MG63 (cell line): ENCODE measurements at regions not wholly inside any gene's neighbourhood (a gene's known extent, or its start where the extent isn't known, plus 50 kb on each side); places are given as distances from the start of the nearest gene placed in this dataset.
"Not testable (repeated sequence)": the region's sequence is repeated elsewhere in the genome, so short reads cannot be mapped to it uniquely, and the experiment has no call there.

Source experiments
- DNase-seq: peaks from one replicate; pipeline ENCODE4 v3.0.0-alpha.2; 2020
- H3K27me3 ChIP-seq: fragments of 250-450 bp; sonication (Bioruptor Pico); 2 replicates; pipeline ENCODE4 v1.5.1; 2020; ENCODE audit warnings: mild to moderate bottlenecking, moderate library complexity
- H3K36me3 ChIP-seq: fragments of 250-450 bp; sonication (Bioruptor Pico); 2 replicates; pipeline ENCODE4 v1.5.1; 2020; ENCODE audit warnings: mild to moderate bottlenecking, moderate library complexity
- H3K4me3 ChIP-seq: fragments of 250-450 bp; sonication (Bioruptor Pico); 2 replicates; pipeline ENCODE4 v1.5.1; 2020; ENCODE audit warnings: mild to moderate bottlenecking, moderate library complexity
- H3K9me3 ChIP-seq: fragments of 250-450 bp; sonication (Bioruptor Pico); 2 replicates; pipeline ENCODE4 v1.5.1; 2020; ENCODE audit warnings: mild to moderate bottlenecking, moderate library complexity

- no peak for DNase-seq
- Histone ChIP-seq H3K27me3 (no peaks in the 10 kb centered on the region), H3K9me3 (no peaks in the 10 kb centered on the region), H3K36me3 (no peaks in the 10 kb centered on the region), H3K4me3 (no peak overlapping the region)
Measured at GRCh38 chr13:70541451-70541850, 433.2 kb upstream of the KLHL1 start.

DNA sequence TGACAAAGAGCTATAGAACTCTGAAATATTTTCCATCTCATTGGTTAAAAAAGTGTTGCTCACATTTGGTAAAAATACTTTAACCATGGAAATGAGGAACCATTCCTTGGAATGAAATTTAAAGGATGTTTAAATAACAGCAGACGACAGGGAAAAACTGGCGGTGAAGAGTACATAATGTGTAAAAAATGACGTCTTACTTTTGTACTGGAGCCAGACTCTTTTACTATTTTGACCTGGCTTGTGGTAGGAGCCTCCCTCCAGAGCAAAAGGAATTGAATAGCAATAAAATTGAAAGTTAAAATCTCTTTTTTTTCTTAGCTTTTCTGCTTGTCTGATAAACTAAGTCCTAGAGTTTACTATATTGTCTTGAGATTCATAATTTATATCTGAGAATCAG lies 426.2 kb upstream of the KLHL1 start:
- no peak for DNase-seq
- Histone ChIP-seq H3K4me3 (no peak overlapping the region), H3K27me3 (no peaks in the 10 kb centered on the region), H3K9me3 (no peaks in the 10 kb centered on the region), H3K36me3 (no peaks in the 10 kb centered on the region)

DNA sequence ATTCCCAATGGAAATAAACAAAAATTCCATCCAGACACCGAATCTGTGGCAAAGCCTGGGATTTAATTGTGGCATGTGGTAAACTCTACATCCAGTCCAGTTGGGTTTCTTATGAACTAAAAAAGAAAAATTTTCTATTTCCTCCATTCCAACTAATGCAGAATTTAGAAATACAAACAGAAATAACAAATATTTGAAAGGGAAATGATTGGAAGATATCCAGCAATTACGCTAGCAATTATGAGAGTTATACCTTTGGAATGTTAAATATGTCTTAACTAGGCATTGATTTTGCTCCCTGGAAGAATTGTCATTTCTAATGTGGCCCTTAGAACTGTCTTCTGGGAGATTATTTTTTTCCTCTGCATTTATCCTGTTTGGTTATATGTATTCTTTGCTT lies 421.4 kb upstream of the KLHL1 start:
- DNase-seq, result no peak
- H3K36me3 ChIP-seq, result no peaks in the 10 kb centered on the region

GRCh38 chr13:70527599-70527998 lies 419.3 kb upstream of the KLHL1 start:
- no peak overlapping the region for H3K4me3 ChIP-seq
- DNase-seq, result no peak
- no peaks in the 10 kb centered on the region for H3K27me3 ChIP-seq
- H3K9me3 ChIP-seq, result no peaks in the 10 kb centered on the region
- H3K36me3 ChIP-seq, result no peaks in the 10 kb centered on the region

More for the DNA sequence above, 421.4 kb upstream of the KLHL1 start:
- H3K4me3 ChIP-seq, result no peak overlapping the region
- H3K9me3 ChIP-seq, result no peaks in the 10 kb centered on the region
- no peaks in the 10 kb centered on the region for H3K27me3 ChIP-seq

- DNase-seq, result no peak
- H3K4me3 ChIP-seq, result no peak overlapping the region
- no peaks in the 10 kb centered on the region for H3K36me3 ChIP-seq
- H3K27me3 ChIP-seq, result no peaks in the 10 kb centered on the region
- no peaks in the 10 kb centered on the region for H3K9me3 ChIP-seq
Measured at GRCh38 chr13:70523622-70524021, 415.4 kb upstream of the KLHL1 start.

GRCh38 chr13:70520275-70521036 lies 412.2 kb upstream of the KLHL1 start:
- DNase-seq, result no peak
- H3K4me3 ChIP-seq, result no peak overlapping the region
- no peaks in the 10 kb centered on the region for H3K36me3 ChIP-seq
- no peaks in the 10 kb centered on the region for H3K27me3 ChIP-seq
- no peaks in the 10 kb centered on the region for H3K9me3 ChIP-seq

DNA sequence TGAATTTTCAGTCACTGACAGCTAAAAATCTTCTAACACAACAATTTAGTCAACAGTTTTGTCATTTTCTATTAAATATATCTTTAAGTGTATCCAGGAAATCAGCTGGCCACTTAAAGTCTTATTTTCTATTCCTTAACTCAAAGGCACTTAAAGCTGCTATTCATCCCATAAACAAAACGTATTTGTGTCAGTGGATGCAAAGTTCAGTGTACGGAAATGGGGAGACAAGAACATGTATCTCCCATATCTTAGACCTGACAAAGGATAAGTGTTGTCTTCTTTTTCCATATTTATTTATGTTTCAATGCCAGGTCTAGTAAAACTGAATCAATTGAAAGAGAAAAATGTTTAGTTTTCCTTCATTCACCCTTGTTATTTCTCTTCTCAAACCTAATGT lies 409.8 kb upstream of the KLHL1 start:
- Histone ChIP-seq H3K27me3 (no peaks in the 10 kb centered on the region), H3K4me3 (no peak overlapping the region), H3K9me3 (no peaks in the 10 kb centered on the region), H3K36me3 (no peaks in the 10 kb centered on the region)
- no peak for DNase-seq

DNA sequence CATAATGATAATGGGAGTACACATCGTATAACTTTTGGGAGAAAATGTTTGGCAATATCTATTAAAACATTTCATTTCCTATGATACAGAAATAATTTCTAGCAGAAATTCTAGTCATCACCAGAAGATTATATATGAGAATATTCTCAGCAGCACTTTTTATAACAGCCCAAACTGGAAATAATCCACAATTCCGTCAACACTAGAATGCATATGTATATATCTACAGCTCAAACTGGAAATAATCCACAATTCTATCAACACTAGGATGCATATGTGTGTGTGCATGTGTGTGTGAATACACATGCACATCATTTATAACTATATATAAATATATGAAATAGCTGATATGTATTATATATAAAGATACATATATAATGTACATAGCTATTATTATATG lies 408.0 kb upstream of the KLHL1 start:
- DNase-seq, result no peak
- no peaks in the 10 kb centered on the region for H3K9me3 ChIP-seq
- H3K36me3 ChIP-seq, result no peaks in the 10 kb centered on the region
- no peaks in the 10 kb centered on the region for H3K27me3 ChIP-seq
- H3K4me3 ChIP-seq, result no peak overlapping the region

DNA sequence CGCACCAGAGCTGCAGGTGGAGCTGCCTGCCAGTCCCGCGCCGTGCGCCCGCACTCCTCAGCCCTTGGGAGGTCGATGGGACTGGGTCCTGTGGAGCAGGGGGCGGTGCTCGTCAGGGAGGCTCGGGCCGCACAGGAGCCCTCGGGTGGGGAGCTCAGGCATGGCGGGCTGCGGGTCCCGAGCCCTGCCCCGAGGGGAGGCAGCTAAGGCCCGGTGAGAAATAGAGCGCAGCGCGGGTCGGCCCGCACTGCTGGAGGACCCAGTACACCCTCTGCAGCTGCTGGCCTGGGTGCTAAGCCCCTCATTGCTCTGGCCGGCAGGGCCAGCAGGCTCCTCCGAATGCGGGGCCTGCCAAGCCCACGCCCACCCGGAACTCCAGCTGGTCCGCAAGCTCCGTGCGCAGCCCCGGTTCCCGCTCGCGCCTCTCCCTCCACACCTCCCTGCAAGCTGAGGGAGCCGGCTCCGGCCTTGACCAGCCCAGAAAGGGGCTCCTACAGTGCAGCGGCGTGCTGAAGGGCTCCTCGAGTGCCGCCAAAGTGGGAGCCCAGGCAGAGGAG lies 403.7 kb upstream of the KLHL1 start:
- H3K36me3 ChIP-seq, H3K9me3 ChIP-seq, DNase-seq: not testable (repeated sequence)

GRCh38 chr13:70505809-70506208 lies 397.6 kb upstream of the KLHL1 start:
- Histone ChIP-seq H3K36me3 (no peaks in the 10 kb centered on the region), H3K9me3 (no peaks in the 10 kb centered on the region), H3K27me3 (no peaks in the 10 kb centered on the region), H3K4me3 (no peak overlapping the region)
- DNase-seq, result no peak

More for the DNA sequence above, 403.7 kb upstream of the KLHL1 start:
- H3K4me3 ChIP-seq, H3K27me3 ChIP-seq: not testable (repeated sequence)

DNA sequence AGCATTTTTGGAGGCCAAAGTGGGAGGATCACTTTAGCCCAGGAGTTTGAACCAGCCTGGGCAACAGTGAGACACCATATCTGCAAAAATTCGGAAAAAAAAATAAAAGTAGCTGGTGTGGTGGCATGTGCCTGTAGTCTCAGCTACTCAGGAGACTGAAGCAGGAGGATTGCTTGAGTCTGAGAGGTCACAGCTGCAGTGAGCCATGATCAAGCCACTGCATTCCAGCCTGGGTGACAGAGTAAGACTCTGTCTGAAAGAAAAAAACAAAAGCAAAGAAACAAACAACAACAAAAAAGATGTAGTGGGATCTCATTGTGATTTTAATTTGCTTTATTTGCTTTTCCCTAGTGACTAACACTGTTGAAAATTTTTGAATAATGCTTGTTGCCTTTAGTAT lies 394.7 kb upstream of the KLHL1 start:
- DNase-seq, result no peak
- Histone ChIP-seq H3K36me3 (no peaks in the 10 kb centered on the region), H3K27me3 (no peaks in the 10 kb centered on the region)

GRCh38 chr13:70490320-70490935 lies 382.2 kb upstream of the KLHL1 start:
- Histone ChIP-seq H3K27me3 (no peaks in the 10 kb centered on the region), H3K9me3 (no peaks in the 10 kb centered on the region), H3K36me3 (no peaks in the 10 kb centered on the region), H3K4me3 (no peak overlapping the region)
- no peak for DNase-seq

More for the DNA sequence above, 394.7 kb upstream of the KLHL1 start:
- Histone ChIP-seq H3K9me3 (no peaks in the 10 kb centered on the region), H3K4me3 (no peak overlapping the region)

- no peak for DNase-seq
- no peaks in the 10 kb centered on the region for H3K27me3 ChIP-seq
- H3K9me3 ChIP-seq, result no peaks in the 10 kb centered on the region
Measured at GRCh38 chr13:70484931-70485330, 376.7 kb upstream of the KLHL1 start.

DNA sequence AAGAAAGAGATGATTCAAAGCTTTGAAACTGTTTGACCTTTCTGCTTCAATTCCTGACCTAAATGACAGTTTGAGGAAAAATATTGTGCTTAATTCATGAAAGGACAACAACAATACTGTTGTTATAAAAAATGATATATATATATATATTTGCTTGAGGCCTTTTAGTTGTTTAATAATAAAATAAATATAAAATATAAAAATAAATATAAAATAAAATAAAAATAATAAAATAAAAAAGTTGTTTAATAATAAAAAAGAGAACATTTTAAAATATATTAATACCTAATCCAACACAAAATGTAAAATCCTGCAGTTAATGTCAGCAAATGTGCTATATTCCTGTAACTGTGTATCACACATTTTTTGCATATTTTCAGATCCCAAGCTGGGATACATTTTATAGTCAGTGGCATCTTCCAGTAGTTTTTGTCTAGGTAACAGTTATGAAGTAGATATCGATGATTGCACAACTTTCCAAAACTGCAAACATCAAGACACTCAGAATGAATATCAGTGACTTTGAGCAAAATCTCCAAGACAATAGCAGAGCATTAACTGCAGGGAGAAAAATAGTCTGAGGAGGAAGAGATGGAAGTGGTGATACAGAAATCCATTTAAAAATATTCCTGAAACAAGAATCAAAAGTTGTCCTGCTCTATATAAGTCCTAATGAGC lies 375.5 kb upstream of the KLHL1 start:
- no peaks in the 10 kb centered on the region for H3K27me3 ChIP-seq
- H3K4me3 ChIP-seq, result no peak overlapping the region
- H3K36me3 ChIP-seq, result no peaks in the 10 kb centered on the region
- DNase-seq, result no peak
- H3K9me3 ChIP-seq, result no peaks in the 10 kb centered on the region

More at GRCh38 chr13:70484931-70485330, 376.7 kb upstream of the KLHL1 start:
- no peaks in the 10 kb centered on the region for H3K36me3 ChIP-seq
- no peak overlapping the region for H3K4me3 ChIP-seq

GRCh38 chr13:70473907-70474306 lies 365.7 kb upstream of the KLHL1 start:
- Histone ChIP-seq H3K36me3 (no peaks in the 10 kb centered on the region), H3K9me3 (no peaks in the 10 kb centered on the region), H3K4me3 (no peak overlapping the region), H3K27me3 (no peaks in the 10 kb centered on the region)
- DNase-seq, result no peak

DNA sequence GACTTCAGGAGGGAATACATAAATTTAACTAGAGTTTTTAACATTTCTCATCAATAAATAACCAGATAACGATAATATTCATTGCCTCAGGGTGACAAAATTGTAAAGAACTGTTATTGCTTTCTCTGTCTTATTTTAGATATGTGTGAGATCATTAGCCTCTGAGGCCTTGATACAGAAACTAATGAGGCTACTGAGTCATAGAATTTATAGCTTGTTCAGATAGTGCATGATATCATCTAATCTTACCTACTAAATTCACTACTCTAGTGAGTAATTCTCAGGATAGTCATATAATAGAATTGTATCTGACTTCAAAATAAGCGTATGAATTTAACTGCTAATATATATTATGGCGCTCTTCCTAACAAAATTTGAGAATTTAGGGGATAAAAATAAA lies 360.8 kb upstream of the KLHL1 start:
- Histone ChIP-seq H3K4me3 (no peak overlapping the region), H3K9me3 (no peaks in the 10 kb centered on the region), H3K27me3 (no peaks in the 10 kb centered on the region), H3K36me3 (no peaks in the 10 kb centered on the region)
- no peak for DNase-seq

DNA sequence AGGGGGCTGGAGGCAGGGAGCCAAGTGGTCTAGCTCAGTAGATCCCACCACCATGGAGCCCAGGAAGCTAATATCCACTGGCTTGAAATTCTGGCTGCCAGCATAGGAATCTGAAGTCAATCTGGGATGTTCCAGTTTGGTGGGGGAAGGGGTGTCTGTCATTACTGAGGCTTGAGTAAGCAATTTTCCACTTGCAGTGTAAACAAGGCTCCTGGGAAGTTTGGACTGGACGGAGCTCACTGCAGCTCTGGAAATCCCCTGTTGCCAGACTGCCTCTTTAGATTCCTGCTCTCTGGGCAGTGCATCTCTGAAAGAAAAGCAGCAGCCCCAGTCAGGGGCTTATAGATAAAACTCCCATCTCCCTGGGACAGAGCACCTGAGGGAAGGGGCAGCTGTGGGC lies 349.2 kb upstream of the KLHL1 start:
- no peaks in the 10 kb centered on the region for H3K36me3 ChIP-seq
- H3K9me3 ChIP-seq, result no peaks in the 10 kb centered on the region
- no peak overlapping the region for H3K4me3 ChIP-seq
- DNase-seq, result no peak
- H3K27me3 ChIP-seq, result no peaks in the 10 kb centered on the region
